HG03565 (cell line): ENCODE measurements at regions not wholly inside any gene's neighbourhood (a gene's known extent, or its start where the extent isn't known, plus 50 kb on each side); places are given as distances from the start of the nearest gene placed in this dataset.
"Not testable (repeated sequence)": the region's sequence is repeated elsewhere in the genome, so short reads cannot be mapped to it uniquely, and the experiment has no call there.

ENCODE experiments used
- ATAC-seq: cut with Tn5 transposase; IDR thresholded peaks from one replicate; pipeline ENCODE4 v1.9.1; 2021; ENCODE audit warnings: mild to moderate bottlenecking, moderate library complexity; ENCODE audit not compliant: unreplicated experiment

GRCh38 chr6:57984575-57984974 is 667.1 kb downstream of the PRIM2 start:
- ATAC-seq, result not testable (repeated sequence)

DNA sequence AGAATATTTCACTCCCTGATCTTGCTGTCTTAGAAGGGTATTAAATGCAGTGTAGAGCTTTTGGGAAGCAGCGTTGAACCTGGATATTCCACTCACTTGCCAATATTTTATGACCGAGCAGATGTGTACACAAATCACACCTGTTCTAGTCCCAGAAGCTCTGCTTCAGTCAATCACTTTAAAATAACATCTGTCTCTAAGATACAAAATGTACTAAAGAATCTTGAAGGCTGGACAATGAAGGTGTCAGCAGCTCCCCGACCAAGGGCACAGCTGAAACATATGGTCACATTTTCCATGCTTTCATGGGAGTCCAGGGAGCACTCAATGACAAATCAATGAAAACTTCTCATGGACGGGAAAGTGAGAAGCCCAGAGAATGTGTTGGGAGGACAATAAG is 668.3 kb downstream of the PRIM2 start:
- ATAC-seq, result not testable (repeated sequence)

DNA sequence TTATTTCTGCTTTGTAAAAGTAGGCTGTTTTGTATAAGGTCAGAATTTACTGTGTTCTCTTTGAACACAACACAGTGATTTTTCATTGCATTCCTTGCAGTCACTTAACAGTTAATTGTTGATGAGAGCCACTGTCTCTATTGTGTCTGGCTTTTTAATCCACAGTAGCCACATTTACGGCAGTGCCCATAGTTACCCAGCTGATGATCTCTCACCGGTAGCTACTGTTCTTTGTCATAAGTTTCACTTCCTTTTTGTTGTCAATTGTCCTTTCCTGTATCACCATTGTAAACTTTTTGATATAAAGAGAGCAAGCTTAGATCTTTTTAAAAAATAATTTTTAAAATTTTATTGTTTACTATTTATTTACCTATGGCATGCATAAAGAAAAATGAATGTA is 669.2 kb downstream of the PRIM2 start:
- peak; percentile 100 for ATAC-seq

- not testable (repeated sequence) for ATAC-seq
Observed at GRCh38 chr6:57989520-57990080, 672.2 kb downstream of the PRIM2 start.

DNA sequence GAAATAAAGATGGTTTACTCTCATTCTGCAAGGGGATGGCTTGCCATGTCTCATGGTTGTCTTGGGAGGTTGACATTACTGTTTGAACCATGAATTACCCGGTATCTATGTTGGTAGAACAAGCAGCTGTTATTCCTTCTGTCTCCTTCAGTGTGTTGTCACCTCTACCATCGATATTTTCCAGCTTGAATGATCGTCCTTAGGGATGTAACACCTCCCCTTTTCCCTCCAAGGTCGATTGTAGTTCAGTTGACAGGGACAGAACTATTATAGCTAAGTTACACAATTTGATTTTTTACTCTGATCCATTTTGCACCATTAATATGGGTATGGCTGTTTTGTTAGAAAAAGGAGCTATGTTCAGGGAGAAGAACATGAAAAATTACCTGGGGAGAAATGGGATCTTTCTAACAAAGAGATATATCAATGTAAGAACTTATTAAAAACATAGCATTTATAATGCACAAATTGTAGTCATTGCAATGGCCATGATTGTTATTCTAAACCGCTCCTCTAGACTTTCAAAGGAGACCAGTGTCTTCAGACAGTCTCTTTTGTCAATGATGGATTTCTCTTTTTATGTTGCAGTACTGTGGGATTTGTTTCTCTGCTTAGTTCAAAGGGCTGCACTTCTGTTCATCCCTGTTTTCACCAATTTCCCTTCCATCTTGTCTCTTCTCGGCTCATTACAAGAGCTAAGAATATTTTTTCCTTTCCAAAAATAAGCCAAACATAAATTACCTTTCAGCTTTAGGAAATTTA is 681.6 kb downstream of the PRIM2 start:
- not testable (repeated sequence) for ATAC-seq

- ATAC-seq, result not testable (repeated sequence)
Observed at GRCh38 chr6:58000233-58000632, 682.8 kb downstream of the PRIM2 start.

DNA sequence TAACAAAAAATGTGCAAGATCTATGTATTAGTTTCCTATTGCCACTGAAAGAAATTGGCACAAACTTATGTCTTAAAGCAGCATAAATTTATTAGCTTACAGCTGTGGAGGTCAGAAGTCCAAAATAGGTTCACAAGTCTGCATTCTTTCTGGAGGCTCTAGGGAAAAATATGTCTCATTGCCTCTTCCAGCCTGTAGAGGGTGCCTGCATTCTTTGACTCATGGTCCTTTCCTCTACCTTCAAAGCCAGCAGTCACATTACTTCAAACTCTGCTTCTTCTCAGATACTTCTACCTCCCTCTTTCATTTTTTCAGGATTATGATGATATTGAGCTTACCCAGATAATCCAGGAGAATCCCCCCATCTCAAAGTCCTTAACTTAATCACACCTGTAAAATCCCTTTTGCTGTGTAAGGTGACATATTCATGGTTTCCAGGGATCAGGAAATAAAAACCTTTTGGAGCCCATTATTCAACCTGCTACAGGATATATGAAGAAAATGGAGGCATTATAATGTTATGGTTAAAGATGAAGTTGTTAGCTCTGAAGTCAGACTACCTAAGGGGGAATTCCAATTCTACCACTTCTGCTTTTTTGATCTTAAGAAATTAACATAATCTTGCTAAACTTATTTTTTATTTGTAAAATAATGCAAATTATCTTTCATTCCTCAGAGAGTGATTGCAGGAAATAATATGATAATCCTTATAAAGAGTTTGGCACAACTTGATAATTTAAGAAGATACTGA is 686.2 kb downstream of the PRIM2 start:
- peak; percentile 45 for ATAC-seq

DNA sequence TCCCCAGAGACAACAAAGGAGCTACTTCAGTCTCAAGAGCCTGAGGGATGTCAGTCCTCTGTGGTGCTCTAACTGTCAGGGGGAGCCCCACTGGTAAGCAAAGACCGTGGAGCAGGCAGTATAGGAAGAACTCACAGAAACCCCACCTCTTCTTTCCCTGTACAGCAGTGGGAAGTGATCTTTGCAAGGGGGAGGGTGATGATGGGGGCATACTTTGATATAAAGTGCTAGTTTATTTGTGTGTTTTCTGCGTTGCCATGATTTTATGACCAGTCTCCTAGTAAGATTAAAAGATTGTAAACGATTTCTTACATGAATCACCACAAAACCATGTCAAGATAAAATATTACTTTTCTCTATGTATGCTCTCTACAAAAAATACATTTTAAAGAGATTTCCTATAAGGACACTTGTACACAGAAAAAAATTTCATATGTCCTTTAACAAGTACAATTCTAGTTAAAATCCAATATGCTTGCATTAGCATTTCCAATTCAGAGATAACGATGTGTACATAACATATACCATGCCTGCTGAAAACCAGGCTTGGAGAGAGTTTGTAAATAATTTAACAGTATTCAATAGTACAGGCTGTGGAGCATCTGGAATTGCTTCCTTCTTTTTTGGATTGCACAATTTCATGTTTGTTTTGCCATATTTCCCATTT is 690.0 kb downstream of the PRIM2 start:
- not testable (repeated sequence) for ATAC-seq

DNA sequence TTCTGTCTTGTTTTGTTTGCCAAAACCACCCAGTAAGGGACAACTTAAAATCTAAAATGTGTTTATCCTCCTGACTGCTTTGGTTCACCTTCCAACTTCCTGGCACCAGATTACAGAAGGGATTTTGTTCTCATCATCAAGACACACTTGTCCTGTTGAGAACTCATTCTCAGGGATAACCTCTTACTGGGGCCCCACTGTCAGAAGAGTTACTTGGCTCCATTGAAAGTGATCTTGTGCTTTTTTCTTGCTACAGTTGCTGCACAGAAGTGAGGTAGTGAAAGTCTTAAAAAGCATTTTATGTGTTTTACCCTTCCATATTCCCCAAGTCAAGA is 690.5 kb downstream of the PRIM2 start:
- not testable (repeated sequence) for ATAC-seq

- not testable (repeated sequence) for ATAC-seq
Observed at GRCh38 chr6:58011954-58012600, 694.6 kb downstream of the PRIM2 start.

GRCh38 chr6:58016614-58017013 is 699.2 kb downstream of the PRIM2 start:
- ATAC-seq, result not testable (repeated sequence)

- ATAC-seq, result not testable (repeated sequence)
Observed at GRCh38 chr6:58028188-58028587, 710.8 kb downstream of the PRIM2 start.

DNA sequence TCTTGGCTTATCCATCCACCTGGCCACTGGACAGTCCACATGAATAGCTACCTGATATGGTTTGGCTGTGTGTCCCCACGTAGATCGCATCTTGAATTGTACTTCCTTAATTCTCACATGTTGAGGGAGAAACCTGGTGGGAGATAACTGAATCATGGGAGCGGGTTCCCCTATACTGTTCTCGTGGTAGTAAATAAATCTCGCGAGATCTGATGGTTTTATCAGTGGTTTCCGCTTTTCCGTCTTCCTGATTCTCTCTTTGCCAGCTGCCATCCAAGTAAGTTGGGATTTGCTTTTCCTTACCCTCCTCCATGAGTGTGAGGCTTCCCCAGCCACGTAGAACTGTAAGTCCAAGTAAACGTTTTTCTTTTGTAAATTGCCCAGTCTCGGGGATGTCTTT is 720.8 kb downstream of the PRIM2 start:
- ATAC-seq, result not testable (repeated sequence)

GRCh38 chr6:58046584-58046983 is 729.2 kb downstream of the PRIM2 start:
- ATAC-seq, result not testable (repeated sequence)

GRCh38 chr6:58047389-58047788 is 730.0 kb downstream of the PRIM2 start:
- ATAC-seq, result not testable (repeated sequence)

DNA sequence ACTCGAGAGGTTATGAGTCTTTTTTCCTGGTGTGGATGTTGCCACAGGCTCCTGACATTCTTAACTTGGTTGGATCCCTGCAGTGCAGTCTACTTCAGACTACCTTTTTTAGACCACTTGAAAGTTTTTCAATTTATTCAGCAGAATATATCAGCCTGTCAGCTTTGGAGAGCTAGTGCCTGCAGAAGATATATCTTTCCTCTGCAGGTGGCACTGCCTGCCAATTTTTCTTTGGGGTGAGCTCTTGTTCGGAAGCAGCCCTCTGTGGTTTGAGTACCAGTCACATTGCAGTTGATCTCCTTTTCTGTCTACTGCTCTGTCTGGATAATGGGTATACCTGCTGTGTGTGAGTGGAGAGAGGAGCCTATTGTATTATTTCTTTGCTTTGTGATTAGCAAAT is 730.4 kb downstream of the PRIM2 start:
- not testable (repeated sequence) for ATAC-seq

DNA sequence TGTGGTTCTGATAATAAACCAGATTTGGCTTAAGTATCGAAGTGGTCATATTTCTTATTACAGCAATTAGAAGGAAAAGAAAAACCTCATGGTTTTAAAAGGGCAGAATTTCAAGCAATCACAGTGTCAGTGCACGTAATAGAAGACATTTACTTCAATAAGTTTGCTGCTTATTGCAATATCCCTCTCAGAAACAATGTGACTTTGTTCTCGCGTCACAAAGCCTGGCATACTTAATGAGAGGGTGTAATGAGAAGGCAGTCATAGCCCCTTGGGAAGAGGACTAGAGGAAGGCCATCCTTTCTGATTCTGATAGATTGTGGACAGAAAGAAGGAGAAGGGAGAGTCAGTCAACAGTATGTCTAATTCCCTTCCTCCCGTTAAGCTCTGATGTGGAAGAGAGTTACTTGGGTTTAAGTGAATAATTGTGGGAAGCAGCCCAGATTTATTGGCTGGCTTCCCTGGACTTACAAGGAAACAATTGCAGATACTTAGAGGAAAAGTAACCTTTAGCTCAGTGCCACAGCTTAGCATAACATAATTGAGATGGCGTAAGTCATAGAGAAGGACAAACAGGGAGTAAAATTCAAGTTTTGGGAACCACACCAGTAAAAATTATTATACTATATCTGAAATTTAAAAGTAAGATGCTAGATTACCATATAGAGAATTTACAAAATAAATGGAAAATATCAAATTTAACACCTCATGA is 738.2 kb downstream of the PRIM2 start:
- ATAC-seq, result not testable (repeated sequence)

DNA sequence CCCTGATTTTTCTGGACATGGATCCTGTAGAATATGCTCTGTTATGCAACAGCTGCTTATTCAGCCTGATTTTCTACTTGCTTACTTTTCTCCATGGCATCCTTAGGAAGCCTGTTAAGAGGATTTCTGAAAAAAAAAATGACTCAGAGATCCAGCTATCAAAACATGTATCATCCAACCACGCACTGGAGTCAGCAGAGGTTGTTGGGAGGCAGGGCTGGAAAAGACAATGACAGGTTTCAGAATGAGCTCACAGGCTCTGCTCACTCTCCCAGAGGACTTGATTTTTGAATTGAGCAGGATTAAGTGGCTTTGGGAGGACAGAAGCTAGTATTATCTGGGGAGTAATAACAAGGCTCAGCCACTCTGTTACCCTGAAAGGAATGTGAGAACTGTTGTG is 742.3 kb downstream of the PRIM2 start:
- ATAC-seq, result not testable (repeated sequence)

GRCh38 chr6:58063542-58063941 is 746.1 kb downstream of the PRIM2 start:
- not testable (repeated sequence) for ATAC-seq

- not testable (repeated sequence) for ATAC-seq
Observed at GRCh38 chr6:58067867-58068548, 750.6 kb downstream of the PRIM2 start.
